K562 (cell line): ENCODE measurements at regions not wholly inside any gene's neighbourhood (a gene's known extent, or its start where the extent isn't known, plus 50 kb on each side); places are given as distances from the start of the nearest gene placed in this dataset.

Source experiments
- ARID3A ChIP-seq: IDR thresholded peaks from 2 replicates; pipeline ENCODE4 v1.6.1; 2012; ENCODE audit warnings: low read depth, low read length, improper control_type of control experiment, borderline replicate concordance
- HOMEZ ChIP-seq: fragments of 250-450 bp; sonication (Bioruptor Pico); IDR thresholded peaks from 2 replicates; pipeline ENCODE4 v1.4.0; 2020; ENCODE audit warnings: mild to moderate bottlenecking, moderate library complexity
- RBM25 ChIP-seq: fragments of 200-400 bp; formaldehyde crosslinking; IDR thresholded peaks from 2 replicates; pipeline ENCODE4 v1.6.1; 2018; ENCODE audit warnings: low read length, low read depth, moderate library complexity; ENCODE audit not compliant: severe bottlenecking
- SMARCA4 ChIP-seq: fragments of 450-650 bp; IDR thresholded peaks from 2 replicates; pipeline ENCODE4 v1.6.1; 2016
- SNRNP70 ChIP-seq: fragments of 200-400 bp; formaldehyde crosslinking; optimal IDR thresholded peaks from 2 replicates; pipeline ENCODE3; 2017; ENCODE audit warnings: low read depth, low read length
- ZNF696 ChIP-seq: fragments of 250-450 bp; sonication (Bioruptor Pico); conservative IDR thresholded peaks from 2 replicates; pipeline ENCODE4 v1.4.0; 2020; ENCODE audit warnings: mild to moderate bottlenecking, moderate library complexity
- TF ChIP-seq, protein P1 (sequence below): fragments of 450-650 bp; IDR thresholded peaks from 2 replicates; pipeline ENCODE4 v1.6.1; 2018; ENCODE audit warnings: mild to moderate bottlenecking, low read depth; ENCODE audit not compliant: partially characterized antibody

- TF ChIP-seq, protein P1, sequence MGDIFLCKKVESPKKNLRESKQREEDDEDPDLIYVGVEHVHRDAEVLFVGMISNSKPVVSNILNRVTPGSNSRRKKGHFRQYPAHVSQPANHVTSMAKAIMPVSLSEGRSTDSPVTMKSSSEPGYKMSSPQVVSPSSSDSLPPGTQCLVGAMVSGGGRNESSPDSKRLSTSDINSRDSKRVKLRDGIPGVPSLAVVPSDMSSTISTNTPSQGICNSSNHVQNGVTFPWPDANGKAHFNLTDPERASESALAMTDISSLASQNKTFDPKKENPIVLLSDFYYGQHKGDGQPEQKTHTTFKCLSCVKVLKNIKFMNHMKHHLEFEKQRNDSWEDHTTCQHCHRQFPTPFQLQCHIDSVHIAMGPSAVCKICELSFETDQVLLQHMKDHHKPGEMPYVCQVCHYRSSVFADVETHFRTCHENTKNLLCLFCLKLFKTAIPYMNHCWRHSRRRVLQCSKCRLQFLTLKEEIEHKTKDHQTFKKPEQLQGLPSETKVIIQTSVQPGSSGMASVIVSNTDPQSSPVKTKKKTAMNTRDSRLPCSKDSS = no peak
- TF ChIP-seq SMARCA4 (no peak), ARID3A (no peak), HOMEZ (CRISPR knock-in tag) (no peak), SNRNP70 (no peak), RBM25 (no peak), ZNF696 (CRISPR knock-in tag) (no peak)
Observed at GRCh38 chr22:49590851-49591445, 236.7 kb downstream of the BRD1 start (continued).
